DOHH2 (cell line): ENCODE measurements at regions not wholly inside any gene's neighbourhood (a gene's known extent, or its start where the extent isn't known, plus 50 kb on each side); places are given as distances from the start of the nearest gene placed in this dataset.

Experiments
- H3F3A ChIP-seq: fragments of 200-600 bp; sonication (generic), shearing (Covaris generic); 2 replicates; pipeline ENCODE4 v1.6.0; 2016; ENCODE audit warnings: antibody characterized with exemption, mild to moderate bottlenecking; ENCODE audit not compliant: control insufficient read depth, insufficient read depth
- H3K27ac ChIP-seq: fragments of 200-600 bp; sonication (generic); 2 replicates; pipeline ENCODE4 v1.5.1; 2014; ENCODE audit warnings: low read depth, mild to moderate bottlenecking, low read length, moderate library complexity
- H3K27me3 ChIP-seq: fragments of 200-600 bp; sonication (generic); 2 replicates; pipeline ENCODE4 v1.6.1; 2014; ENCODE audit warnings: mild to moderate bottlenecking, low read length, mixed read lengths; ENCODE audit not compliant: control insufficient read depth
- H3K36me3 ChIP-seq: fragments of 200-600 bp; sonication (generic); 2 replicates; pipeline ENCODE4 v1.6.1; 2014; ENCODE audit warnings: mild to moderate bottlenecking, low read length, moderate library complexity, mixed read lengths; ENCODE audit not compliant: control insufficient read depth
- H3K4me1 ChIP-seq: fragments of 200-600 bp; sonication (generic); 2 replicates; pipeline ENCODE4 v1.6.1; 2014; ENCODE audit warnings: mild to moderate bottlenecking, low read length, mixed read lengths; ENCODE audit not compliant: control insufficient read depth
- H3K4me2 ChIP-seq: fragments of 200-600 bp; sonication (generic); 2 replicates; pipeline ENCODE4 v1.6.0; 2014; ENCODE audit warnings: mild to moderate bottlenecking, low read length, moderate library complexity
- H3K4me3 ChIP-seq: fragments of 200-600 bp; sonication (generic); 2 replicates; pipeline ENCODE4 v1.5.1; 2014; ENCODE audit warnings: mild to moderate bottlenecking, low read length, mixed read lengths
- H3K79me2 ChIP-seq: fragments of 200-600 bp; sonication (generic); 2 replicates; pipeline ENCODE4 v1.6.1; 2014; ENCODE audit warnings: mild to moderate bottlenecking, low read length, mixed read lengths; ENCODE audit not compliant: control insufficient read depth
- H3K9me2 ChIP-seq: fragments of 200-600 bp; sonication (generic); replicated peaks from 2 replicates; pipeline ENCODE4 v1.6.1; 2014; ENCODE audit warnings: mild to moderate bottlenecking, low read length, mixed read lengths; ENCODE audit not compliant: control insufficient read depth
- H3K9me3 ChIP-seq: fragments of 200-600 bp; sonication (generic); 2 replicates; pipeline ENCODE4 v1.6.1; 2014; ENCODE audit warnings: antibody characterized with exemption, low read length, mixed read lengths; ENCODE audit not compliant: control insufficient read depth, insufficient read depth
- H4K20me1 ChIP-seq: fragments of 200-600 bp; sonication (generic); 2 replicates; pipeline ENCODE4 v1.6.0; 2014; ENCODE audit warnings: low read depth, mild to moderate bottlenecking, antibody characterized with exemption, low read length, moderate library complexity; ENCODE audit not compliant: control insufficient read depth, insufficient read depth
- CTCF ChIP-seq: fragments of 200-600 bp; sonication (generic); IDR thresholded peaks from one replicate; pipeline ENCODE4 v1.5.1; 2014; ENCODE audit warnings: antibody characterized with exemption, mild to moderate bottlenecking, low read depth, low read length; ENCODE audit not compliant: poor library complexity, severe bottlenecking
- EZH2phosphoT487 ChIP-seq: fragments of 200-600 bp; sonication (generic); IDR thresholded peaks from 2 replicates; pipeline ENCODE4 v1.6.1; 2017; ENCODE audit warnings: borderline replicate concordance, mild to moderate bottlenecking, antibody characterized with exemption, low read length, moderate library complexity, mixed read lengths

GRCh38 chr9:106701611-106702010, 161.4 kb upstream of the ZNF462 start:
- no peak overlapping the region for H3K27ac ChIP-seq
- no peaks in the 10 kb centered on the region for H3K27me3 ChIP-seq
- no peaks in the 10 kb centered on the region for H3K36me3 ChIP-seq
- no peaks in the 10 kb centered on the region for H3F3A ChIP-seq
- no peaks in the 10 kb centered on the region for H4K20me1 ChIP-seq
- no peaks in the 10 kb centered on the region for H3K79me2 ChIP-seq
- no peak overlapping the region for H3K4me3 ChIP-seq
- H3K9me3 ChIP-seq, result no peaks in the 10 kb centered on the region
- H3K4me1 ChIP-seq, result no peaks in the 10 kb centered on the region
- TF ChIP-seq CTCF, result no peak
- no peak for TF ChIP-seq EZH2phosphoT487
- no peaks in the 10 kb centered on the region for H3K9me2 ChIP-seq
- no peak overlapping the region for H3K4me2 ChIP-seq

- no peak overlapping the region for H3K4me2 ChIP-seq
- TF ChIP-seq CTCF (no peak), EZH2phosphoT487 (no peak)
- H3K9me3 ChIP-seq, result no peaks in the 10 kb centered on the region
- no peaks in the 10 kb centered on the region for H4K20me1 ChIP-seq
- H3K27me3 ChIP-seq, result no peaks in the 10 kb centered on the region
- no peaks in the 10 kb centered on the region for H3F3A ChIP-seq
- no peaks in the 10 kb centered on the region for H3K79me2 ChIP-seq
- no peak overlapping the region for H3K4me3 ChIP-seq
- H3K4me1 ChIP-seq, result no peaks in the 10 kb centered on the region
- H3K27ac ChIP-seq, result no peak overlapping the region
- no peaks in the 10 kb centered on the region for H3K36me3 ChIP-seq
- H3K9me2 ChIP-seq, result no peaks in the 10 kb centered on the region
These were observed 158.8 kb upstream of the ZNF462 start for GRCh38 chr9:106704056-106704615.

- Histone ChIP-seq H3K27ac (no peak overlapping the region), H3K4me3 (no peak overlapping the region), H3K79me2 (no peaks in the 10 kb centered on the region), H3K4me1 (no peaks in the 10 kb centered on the region), H4K20me1 (no peaks in the 10 kb centered on the region), H3K27me3 (peaks cover under 1% of the 10 kb centered on the region; the same call in 1 of the 2 replicates), H3F3A (no peaks in the 10 kb centered on the region), H3K4me2 (no peak overlapping the region), H3K9me2 (no peaks in the 10 kb centered on the region), H3K36me3 (no peaks in the 10 kb centered on the region), H3K9me3 (no peaks in the 10 kb centered on the region)
- TF ChIP-seq EZH2phosphoT487 (no peak), CTCF (no peak)
These were observed 155.7 kb upstream of the ZNF462 start for GRCh38 chr9:106707291-106707690.
